Lower lobe of right lung (tissue), 2 donors: ENCODE measurements at regions not wholly inside any gene's neighbourhood (a gene's known extent, or its start where the extent isn't known, plus 50 kb on each side); places are given as distances from the start of the nearest gene placed in this dataset.

ENCODE experiments used
- ATAC-seq, 2 donors: fragments of 200-7000 bp; cut with Tn5 transposase; one replicate each; pipeline ENCODE4 v1.9.1; 2020 to 2022; ENCODE audit warnings: mild to moderate bottlenecking in 2 of 2, moderate library complexity in 2 of 2
- DNase-seq: peaks from one replicate; pipeline ENCODE4 v3.0.0-alpha.2; 2020
- H3K27ac ChIP-seq: fragments of 200-600 bp; one replicate; pipeline ENCODE4 v1.8.0; 2022
- H3K27me3 ChIP-seq: fragments of 200-600 bp; one replicate; pipeline ENCODE4 v1.8.0; 2022; ENCODE audit warnings: low read depth
- H3K36me3 ChIP-seq: fragments of 200-600 bp; one replicate; pipeline ENCODE4 v1.8.0; 2022; ENCODE audit warnings: mild to moderate bottlenecking
- H3K4me1 ChIP-seq: fragments of 200-600 bp; one replicate; pipeline ENCODE4 v1.8.0; 2022
- H3K4me3 ChIP-seq: fragments of 200-600 bp; one replicate; pipeline ENCODE4 v1.8.0; 2022; ENCODE audit warnings: mild to moderate bottlenecking
- H3K9me3 ChIP-seq: fragments of 200-600 bp; one replicate; pipeline ENCODE4 v1.8.0; 2022
- CTCF ChIP-seq: fragments of 200-600 bp; IDR thresholded peaks from one replicate; pipeline ENCODE4 v1.8.0; 2022; ENCODE audit warnings: antibody characterized with exemption, mild to moderate bottlenecking
- intact Hi-C: fragments of 100-400 bp; cut with DNase I; formaldehyde crosslinking; loops from one replicate; pipeline ENCODE4 v1.11.0; 2022
- donor health status: DM: no; HTN: yes; CAD: no; lungs with severe emphysema.

GRCh38 chr16:65773301-65773874, 593.1 kb upstream of the CDH5 start:
- Histone ChIP-seq H3K27me3 (no peaks in the 10 kb centered on the region), H3K4me3 (no peak overlapping the region), H3K4me1 (no peaks in the 10 kb centered on the region), H3K36me3 (no peaks in the 10 kb centered on the region), H3K27ac (no peak overlapping the region), H3K9me3 (no peaks in the 10 kb centered on the region)
- DNase-seq = no peak
- intact Hi-C loops = no loop called here
- TF ChIP-seq CTCF = no peak
- ATAC-seq = no peak

- no peaks in the 10 kb centered on the region for H3K36me3 ChIP-seq
- no peaks in the 10 kb centered on the region for H3K27me3 ChIP-seq
- ATAC-seq = no peak
- no peaks in the 10 kb centered on the region for H3K9me3 ChIP-seq
- H3K4me3 ChIP-seq = no peak overlapping the region
- no peak for DNase-seq
- intact Hi-C loops = no loop called here
- H3K27ac ChIP-seq = no peak overlapping the region
- TF ChIP-seq CTCF = no peak
- no peaks in the 10 kb centered on the region for H3K4me1 ChIP-seq
Observed at GRCh38 chr16:65772134-65772732, 594.3 kb upstream of the CDH5 start.

- no peak for DNase-seq
- no peaks in the 10 kb centered on the region for H3K27me3 ChIP-seq
- no peaks in the 10 kb centered on the region for H3K4me1 ChIP-seq
- no peak for TF ChIP-seq CTCF
- no peak for ATAC-seq
- H3K27ac ChIP-seq = no peak overlapping the region
- intact Hi-C loops = no loop called here
- no peaks in the 10 kb centered on the region for H3K36me3 ChIP-seq
- H3K9me3 ChIP-seq = no peaks in the 10 kb centered on the region
- no peak overlapping the region for H3K4me3 ChIP-seq
Observed at GRCh38 chr16:65771707-65772106, 594.8 kb upstream of the CDH5 start.

GRCh38 chr16:65770752-65771151, 595.7 kb upstream of the CDH5 start:
- DNase-seq (no peak), ATAC-seq (no peak)
- no peaks in the 10 kb centered on the region for H3K9me3 ChIP-seq
- H3K4me1 ChIP-seq = no peaks in the 10 kb centered on the region
- no peaks in the 10 kb centered on the region for H3K36me3 ChIP-seq
- TF ChIP-seq CTCF = no peak
- no peak overlapping the region for H3K4me3 ChIP-seq
- no peak overlapping the region for H3K27ac ChIP-seq
- H3K27me3 ChIP-seq = no peaks in the 10 kb centered on the region
- intact Hi-C loops = no loop called here

- Histone ChIP-seq H3K4me1 (no peaks in the 10 kb centered on the region), H3K36me3 (no peaks in the 10 kb centered on the region), H3K4me3 (no peak overlapping the region), H3K9me3 (no peaks in the 10 kb centered on the region), H3K27me3 (no peaks in the 10 kb centered on the region), H3K27ac (no peak overlapping the region)
- no peak for TF ChIP-seq CTCF
- intact Hi-C loops = no loop called here
- DNase-seq (no peak), ATAC-seq (no peak)
Observed at GRCh38 chr16:65769776-65770438, 596.6 kb upstream of the CDH5 start.
